ENCODE measurements at regions not wholly inside any gene's neighbourhood (a gene's known extent, or its start where the extent isn't known, plus 50 kb on each side); places are given as distances from the start of the nearest gene placed in this dataset.

GRCh38 chr6:30798494-30798893 is 54.1 kb upstream of the IER3 start:
- ATAC-seq (replicated peaks) (no peak), DNase-seq (no peak)
- Mint-ChIP-seq H3K9me3 (no peaks in the 10 kb centered on the region), H3K27me3 (peaks cover 0 to 3% of the 10 kb centered on the region in 2 donors), H3K27ac (no peak overlapping the region), H3K36me3 (no peaks in the 10 kb centered on the region), H3K4me3 (no peak overlapping the region), H3K4me1 (peaks cover 6 to 11% of the 10 kb centered on the region in 2 donors)

DNA sequence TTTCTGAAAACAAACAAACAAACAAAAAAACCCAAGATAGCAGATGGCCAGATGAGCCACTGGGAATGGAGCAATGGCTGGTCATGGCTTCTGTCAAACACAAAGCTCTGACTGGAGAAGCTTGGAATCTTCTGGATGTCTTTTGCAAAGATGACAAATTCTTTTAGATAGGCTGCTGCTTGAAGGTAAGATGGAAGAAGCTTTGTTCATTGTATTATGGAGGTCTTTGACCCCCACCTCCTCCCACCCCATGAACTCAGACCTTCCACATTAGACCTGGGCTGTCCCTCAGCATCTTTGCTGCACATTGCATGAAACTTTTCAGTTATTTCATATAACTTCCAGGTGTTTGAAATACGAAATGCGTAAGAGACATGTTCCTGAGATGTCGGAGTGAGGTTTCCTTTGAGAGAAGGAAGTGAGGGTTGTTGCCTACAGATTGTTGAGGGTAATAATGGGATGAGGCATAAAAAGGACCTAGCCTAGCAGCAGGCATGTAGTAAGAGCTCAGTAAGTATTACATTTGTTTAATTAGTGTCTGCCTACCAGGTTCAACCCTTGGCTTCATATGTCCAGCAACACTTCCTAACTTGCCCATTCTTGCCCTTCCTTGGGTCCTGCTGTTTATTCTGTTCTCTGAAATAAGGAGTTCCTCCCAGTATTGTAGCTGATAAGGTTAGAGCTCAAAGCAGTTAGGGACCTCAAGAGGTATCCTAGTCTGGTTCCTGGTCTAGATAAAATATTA is 51.4 kb upstream of the IER3 start:
- no peak for DNase-seq
- H3K9me3 Mint-ChIP-seq, result no peaks in the 10 kb centered on the region
- H3K27ac Mint-ChIP-seq, result no peak overlapping the region
- ATAC-seq (replicated peaks), result no peak
- no peaks in the 10 kb centered on the region for H3K36me3 Mint-ChIP-seq
- peaks cover 0 to 4% of the 10 kb centered on the region in 2 donors for H3K27me3 Mint-ChIP-seq
- peaks cover 6 to 18% of the 10 kb centered on the region in 2 donors for H3K4me1 Mint-ChIP-seq
- H3K4me3 Mint-ChIP-seq, result no peak overlapping the region
